ENCODE measurements at regions not wholly inside any gene's neighbourhood (a gene's known extent, or its start where the extent isn't known, plus 50 kb on each side); places are given as distances from the start of the nearest gene placed in this dataset.

DNA sequence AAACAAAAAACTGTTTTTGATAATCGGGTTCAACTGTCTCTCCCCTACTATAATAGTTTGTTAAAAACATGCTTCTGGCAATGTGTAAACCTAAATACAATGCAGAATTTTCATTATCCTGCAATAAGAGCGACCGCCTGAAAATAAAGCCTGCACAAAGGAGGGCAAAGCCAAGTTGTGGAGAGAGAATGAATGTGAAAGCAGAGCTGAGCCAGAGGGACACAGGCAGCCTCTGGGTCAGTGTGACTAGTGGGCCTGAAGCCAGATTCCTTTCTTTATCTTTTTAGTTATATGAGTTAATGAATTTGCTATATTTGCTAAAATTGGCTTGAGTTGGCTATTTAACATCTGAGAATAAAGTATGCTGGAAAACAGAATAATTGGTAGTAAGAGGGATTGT lies 615.2 kb downstream of the PLA2G4A start:
- DNase-seq (ENCODE audit: low spot score) = no peak

DNA sequence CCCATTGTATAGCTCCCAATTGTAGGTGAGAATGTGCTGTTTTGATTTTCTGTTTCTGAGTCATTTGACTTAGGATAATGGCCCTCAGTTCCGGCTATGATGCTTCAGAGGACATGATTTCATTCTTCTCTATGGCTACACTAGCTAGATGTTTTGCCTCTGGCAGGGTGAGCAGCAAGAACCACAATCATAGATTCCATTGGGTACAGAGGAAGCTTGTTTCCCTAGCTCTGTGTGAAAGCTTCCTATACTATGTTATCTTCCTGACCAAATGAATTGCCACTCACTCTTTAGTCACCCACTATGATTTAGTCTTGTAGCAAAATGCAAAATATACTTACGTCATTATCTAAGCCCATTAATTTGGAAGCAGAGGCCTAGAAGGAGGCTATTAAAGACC lies 616.3 kb downstream of the PLA2G4A start:
- DNase-seq (ENCODE audit: low spot score) = no peak

DNA sequence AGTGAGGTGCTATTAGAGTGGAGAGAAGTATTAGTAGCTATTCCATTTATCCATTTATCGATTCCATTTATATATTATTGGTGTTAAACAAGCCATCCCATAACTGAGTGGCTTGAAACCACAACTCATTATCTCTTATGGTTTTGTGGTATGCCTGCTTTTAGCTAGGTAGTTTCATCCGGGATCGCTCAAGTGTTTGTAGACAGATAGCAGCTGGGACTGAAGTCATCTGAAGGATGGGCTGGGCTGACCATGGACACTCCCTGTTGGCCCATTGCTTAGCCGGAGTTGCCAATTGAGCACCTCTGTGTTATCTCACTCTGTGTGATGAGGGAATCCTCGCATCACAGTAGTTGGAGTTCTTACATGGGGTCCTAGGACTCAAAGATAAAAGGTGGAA lies 622.5 kb downstream of the PLA2G4A start:
- DNase-seq (ENCODE audit: low spot score) = no peak

DNA sequence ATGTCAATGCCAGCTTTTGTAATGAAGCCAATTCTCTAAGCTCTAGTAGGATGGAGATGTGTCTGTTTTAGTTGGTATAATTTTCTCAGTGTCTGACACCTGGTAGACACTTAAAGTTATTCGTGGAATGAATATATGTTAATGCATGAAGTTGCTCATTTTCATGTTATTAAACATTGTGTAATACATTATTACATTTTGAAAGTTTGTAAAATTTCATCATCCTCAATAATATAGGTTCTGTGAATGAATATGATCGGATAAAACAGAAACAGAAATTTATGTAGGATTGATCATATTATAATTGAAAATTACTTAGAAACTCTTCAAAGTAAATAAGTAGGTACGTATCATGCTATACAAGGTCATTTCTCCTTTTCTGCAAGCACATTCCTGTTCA lies 625.3 kb downstream of the PLA2G4A start:
- DNase-seq (ENCODE audit: low spot score) = no peak

DNA sequence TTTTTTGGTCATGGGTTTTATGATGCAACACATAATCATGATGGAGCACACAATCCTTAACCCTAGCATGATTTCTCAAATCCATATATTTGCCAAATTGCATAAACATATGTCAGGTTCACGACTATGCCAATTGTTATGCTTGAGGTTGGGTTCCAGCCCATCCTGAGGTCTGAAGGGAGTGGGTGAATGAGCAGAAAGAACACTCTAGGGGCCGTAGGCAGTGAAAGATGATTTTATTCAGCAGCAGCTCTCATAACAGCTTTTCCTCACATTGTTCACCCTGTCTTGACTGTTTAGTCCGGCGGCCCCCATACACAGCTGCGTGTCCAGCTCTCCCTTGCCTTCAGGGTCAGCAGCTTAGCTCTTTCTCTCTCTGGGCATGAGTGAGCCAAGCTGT lies 627.7 kb downstream of the PLA2G4A start:
- DNase-seq (ENCODE audit: low spot score) = no peak

DNA sequence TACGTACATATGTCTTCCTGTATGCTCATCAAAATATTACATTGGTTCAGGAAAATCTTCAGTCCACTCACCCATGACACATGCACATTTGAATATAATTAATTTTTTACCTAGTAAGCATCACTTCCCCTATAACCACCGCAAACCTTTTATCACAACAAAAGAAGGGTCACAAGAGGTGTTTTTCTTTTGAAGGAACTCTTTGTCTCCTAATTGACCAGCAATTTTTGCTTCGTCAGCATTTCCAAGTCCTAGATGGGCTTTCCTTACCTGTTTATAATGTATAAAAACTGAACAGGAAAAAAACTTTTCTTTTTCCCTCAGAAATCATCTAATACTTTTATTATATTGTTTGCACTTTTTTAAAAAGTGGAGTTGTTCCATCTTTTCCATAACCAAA lies 631.3 kb downstream of the PLA2G4A start:
- no peak for DNase-seq (ENCODE audit: low spot score)

DNA sequence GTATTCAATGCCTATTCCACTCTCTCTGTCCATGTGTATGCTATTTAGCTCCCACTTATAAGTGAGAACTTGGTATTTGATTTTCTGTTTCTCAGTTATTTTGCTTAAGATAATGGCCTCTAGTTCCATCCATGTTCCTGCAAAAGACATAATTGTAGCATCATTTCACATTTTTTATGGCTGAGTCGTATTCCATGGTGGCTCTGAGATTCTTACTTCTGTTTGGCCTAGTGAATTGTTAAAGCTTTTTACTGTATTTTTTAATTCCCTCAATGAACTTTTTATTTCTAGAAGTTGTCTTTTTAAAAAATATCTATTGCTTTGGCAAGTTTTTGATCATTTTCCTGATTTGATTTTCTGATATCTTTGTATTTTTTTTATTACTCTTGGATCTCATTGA lies 635.6 kb downstream of the PLA2G4A start:
- DNase-seq (ENCODE audit: low spot score) = no peak

DNA sequence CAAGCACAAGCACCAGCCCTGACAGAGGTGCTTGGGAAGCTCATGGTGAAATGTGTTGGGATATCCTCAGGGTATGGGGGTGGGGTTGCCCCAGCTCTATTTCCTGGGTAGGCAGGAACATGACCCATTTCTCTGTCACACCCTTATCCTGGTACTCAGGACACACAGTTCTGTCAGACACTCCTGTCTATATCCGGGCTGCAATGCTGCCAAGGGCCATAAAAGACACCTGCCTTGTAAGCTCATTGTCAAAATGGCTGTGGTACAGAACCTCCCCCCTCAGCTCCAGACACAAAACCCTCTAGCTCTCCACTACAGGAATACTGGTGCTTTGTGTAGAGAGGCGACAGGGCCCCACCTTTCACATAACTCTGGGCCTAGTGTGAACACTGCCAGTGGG lies 636.7 kb downstream of the PLA2G4A start:
- DNase-seq (ENCODE audit: low spot score) = no peak

DNA sequence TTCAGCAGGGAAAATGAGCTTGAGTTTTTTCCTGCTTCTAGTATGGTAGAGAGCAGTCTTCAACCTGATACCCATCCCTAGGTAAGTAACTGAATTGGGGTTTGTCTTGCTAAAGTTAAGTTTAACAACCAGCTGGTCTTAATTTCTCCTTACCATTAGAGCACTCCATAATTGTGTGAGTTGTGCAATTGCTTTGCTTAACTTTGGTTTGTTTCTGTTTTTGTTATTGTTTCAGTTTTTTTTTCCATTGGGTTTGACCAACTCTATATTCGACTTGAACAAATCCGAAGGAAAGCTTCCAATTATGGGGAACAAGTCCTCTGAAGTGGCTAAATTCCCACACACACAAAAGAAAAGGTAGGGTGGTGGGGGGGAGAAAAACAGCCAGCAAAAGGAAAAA lies 641.1 kb downstream of the PLA2G4A start:
- no peak for DNase-seq (ENCODE audit: low spot score)

DNA sequence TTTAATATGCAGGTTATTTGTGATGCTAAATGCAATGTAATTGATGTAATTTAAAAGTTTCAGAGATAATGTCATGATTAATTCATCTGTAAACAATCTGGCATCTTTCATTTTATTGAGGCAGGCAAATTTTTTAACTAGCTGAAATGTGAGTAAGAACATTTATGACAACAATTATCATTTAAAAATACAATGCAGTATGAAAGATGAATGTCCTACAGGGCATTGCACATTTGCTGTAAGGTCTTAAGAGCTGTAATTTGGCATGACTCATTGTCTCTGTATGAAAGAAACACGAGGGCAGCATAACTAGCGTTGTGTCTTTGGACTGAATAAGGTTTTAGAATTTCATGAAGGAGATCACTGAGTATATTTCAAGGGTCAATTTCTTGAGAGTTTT lies 642.8 kb downstream of the PLA2G4A start:
- DNase-seq (ENCODE audit: low spot score) = no peak

DNA sequence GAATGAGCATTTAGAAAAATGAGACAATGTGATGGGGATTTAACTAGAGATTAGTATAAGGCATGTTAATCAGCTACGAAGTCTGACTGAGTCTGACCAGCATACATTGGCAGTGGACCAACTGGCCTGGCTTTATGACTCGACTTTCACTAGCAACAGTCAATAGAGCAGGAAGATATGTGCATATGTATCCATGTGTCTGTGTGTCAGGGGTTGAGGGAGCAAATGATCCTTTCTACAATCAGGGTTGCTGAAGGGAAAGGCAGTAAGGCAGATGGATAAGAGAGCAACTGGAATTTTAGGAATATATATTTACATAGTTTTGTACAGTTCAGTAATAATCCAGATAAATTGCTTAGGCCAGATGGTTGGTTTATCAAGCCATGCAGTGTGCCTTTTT lies 645.6 kb downstream of the PLA2G4A start:
- DNase-seq (ENCODE audit: low spot score) = no peak

DNA sequence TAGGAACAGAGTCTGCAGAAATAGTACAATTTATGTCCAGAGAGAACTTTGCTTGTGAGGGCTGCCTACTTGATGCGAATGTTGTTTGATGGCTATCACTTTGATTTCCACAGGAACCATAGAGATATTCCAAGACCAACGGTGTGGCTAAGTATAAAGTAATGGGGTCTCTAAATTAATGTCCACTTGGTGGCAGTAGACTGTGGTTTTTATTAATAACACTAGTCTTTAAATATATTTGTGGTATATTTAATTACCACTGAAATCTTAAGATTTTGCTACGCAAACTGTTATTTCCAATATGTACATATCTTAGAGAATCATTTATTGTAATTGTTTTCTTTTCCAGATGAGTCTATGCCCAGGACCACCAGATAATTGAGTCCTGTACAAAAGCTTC lies 647.9 kb downstream of the PLA2G4A start:
- no peak for DNase-seq (ENCODE audit: low spot score)

DNA sequence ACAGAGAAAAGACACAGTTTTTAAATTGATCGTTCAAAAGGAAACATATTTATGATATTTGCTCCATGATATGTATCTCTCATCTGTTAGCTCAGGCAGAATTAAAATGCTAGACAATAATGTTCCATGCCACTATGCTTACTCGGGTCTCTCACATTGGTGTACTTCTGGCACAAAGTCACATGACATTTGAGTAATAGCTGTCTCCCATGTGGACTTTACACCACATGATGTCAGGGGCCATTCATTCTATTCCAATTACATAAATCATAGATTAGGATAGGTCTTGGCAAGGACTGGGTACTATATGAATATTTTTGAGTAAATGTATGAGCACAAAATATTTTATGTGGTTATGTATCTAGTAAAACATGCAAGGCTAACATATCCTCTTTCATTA lies 648.4 kb downstream of the PLA2G4A start:
- DNase-seq (ENCODE audit: low spot score) = no peak

DNA sequence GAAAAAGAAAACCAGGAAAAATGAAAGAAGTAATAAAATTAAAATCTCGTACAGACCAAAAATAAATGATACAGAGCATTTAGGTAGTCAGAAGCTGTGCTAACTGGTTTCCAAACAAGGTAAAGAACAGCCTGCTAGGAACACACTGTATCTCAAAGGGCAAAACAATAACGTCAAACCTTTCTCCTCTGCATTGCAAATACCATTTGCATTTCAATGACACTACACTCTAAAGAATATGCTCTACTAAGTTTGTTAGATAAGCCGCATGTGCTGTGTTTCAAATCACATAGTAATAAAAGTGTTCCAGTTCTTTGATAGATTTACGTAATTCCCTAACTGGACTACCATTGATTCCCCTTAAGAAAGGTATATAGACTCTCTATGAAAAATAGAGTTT lies 648.8 kb downstream of the PLA2G4A start:
- no peak for DNase-seq (ENCODE audit: low spot score)

DNA sequence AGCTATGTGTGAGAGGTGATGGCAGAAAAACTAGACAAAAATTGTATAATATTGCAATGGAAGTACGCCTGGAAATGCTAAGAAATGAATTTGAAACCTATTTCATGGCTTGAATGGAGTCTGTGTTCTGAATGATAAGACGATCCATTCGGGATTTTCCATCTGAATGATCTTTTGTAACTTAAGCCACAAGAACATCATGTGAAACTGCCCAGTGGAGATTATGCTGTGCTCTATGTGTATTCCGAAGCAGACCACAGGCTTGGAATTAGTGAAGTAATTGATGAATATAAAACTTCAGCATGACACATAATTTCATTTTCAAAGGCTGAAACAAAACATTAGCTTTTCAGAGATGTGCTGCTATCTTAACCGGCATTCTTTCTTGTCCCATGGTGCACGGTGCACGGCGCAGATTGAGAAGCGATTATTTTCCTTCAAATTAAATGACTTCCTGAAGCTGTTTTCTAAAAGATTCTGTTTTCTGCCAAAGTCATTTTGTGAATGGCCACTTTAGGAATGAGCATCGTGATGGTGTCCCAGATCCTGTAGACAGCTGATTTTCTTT lies 652.9 kb downstream of the PLA2G4A start:
- DNase-seq (ENCODE audit: low spot score) = no peak

DNA sequence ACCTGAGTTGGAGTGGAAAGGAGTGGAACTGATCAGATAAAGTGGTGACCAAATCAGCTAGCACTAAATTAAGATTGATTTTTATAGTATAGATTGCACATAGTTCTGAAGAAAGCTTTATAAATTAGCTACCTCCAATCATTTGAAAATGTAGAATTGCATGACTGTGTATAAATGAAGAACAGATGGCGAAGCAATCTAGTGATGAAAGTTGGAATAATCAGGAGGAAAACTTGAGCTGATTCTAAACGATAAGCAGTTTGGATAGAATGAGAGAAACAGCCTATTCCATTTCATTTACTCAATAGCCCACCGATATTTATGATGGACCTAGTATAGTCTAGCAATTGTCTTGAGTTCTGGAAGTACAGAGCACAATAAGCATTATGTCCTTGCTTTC lies 661.5 kb downstream of the PLA2G4A start:
- DNase-seq (ENCODE audit: low spot score) = no peak

DNA sequence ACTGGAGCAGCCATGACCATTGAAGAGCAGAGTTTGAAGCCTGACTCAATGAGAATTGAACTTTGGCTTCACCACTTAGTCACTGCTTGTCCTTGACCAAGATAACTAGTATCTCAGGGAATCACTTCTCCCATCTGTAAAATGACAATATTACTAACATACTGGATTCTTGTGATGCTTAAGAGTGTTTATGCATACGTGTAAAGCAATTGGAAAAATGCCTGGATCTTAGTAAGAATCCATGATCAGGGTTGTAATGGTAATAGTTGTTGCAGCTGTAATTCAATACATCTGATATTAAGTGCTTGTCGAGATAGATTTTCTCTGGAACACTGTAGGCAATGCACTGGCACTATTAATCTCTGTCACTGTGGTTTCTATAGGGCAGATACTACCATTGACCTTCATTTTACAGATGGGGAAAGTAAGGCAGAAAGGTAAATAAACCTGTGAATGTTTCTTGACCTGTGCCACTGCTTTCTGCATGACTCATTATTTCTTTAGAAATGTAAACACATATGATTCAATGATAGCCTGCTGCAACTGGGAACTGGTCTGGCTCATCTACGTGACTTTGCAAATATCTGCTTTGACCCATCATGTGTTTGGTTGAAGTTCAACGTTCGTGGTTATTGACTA lies 662.5 kb downstream of the PLA2G4A start:
- no peak for DNase-seq (ENCODE audit: low spot score)

DNA sequence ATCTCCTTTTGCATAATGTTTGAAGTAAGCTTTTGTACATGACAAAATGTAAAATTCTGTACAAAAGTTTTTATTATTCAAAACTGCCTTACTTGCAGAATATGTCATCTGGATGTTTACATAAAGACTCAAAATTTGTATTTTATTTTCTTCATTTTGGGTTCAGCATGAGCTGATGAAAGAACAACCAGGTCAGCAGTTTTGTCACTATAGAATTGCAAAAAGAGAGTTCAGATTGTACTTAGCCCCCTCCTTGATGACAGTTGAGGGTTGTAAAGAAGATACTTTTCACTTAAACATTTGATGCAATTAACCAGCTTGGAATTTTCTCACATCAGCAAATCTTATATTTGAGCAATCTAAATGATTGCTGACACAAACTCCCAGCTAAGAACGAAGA lies 669.3 kb downstream of the PLA2G4A start:
- no peak for DNase-seq (ENCODE audit: low spot score)

DNA sequence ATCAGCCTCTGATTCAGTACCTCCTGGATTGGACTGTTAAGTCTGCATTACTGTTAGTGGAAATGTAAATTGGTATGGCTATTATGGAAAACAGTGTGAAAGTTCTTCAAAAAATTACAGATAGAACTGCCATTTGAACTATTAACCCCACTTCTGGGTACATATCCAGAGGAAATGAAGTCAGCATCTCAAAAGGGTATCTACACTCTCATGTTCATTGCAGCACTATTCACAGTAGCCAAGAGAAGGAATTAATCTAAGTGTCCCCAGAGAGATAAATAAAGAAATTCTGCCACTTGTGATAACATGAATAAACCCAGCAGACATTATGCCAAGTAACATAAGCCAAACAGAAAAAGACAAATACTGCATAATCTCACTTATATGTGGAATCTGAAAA lies 676.0 kb downstream of the PLA2G4A start:
- no peak for DNase-seq (ENCODE audit: low spot score)

DNA sequence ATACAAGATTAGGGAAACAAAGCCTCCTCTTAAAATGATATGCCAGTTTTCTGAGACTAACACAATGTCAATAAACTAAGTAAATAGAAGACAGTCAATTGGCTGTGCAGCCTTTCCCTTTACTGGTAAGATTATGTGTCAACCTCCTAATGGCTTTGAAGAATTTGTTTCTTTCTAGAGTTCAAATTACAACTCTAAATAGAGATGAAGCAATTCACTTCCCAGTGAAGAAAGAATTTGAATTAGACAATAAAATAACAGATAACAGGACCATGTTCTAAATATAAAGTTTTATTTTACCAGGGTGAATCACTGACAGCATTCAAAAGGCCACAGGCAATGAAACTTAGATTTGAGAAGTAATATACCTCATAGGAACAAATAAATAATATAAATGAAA lies 680.3 kb downstream of the PLA2G4A start:
- DNase-seq (ENCODE audit: low spot score) = no peak

DNA sequence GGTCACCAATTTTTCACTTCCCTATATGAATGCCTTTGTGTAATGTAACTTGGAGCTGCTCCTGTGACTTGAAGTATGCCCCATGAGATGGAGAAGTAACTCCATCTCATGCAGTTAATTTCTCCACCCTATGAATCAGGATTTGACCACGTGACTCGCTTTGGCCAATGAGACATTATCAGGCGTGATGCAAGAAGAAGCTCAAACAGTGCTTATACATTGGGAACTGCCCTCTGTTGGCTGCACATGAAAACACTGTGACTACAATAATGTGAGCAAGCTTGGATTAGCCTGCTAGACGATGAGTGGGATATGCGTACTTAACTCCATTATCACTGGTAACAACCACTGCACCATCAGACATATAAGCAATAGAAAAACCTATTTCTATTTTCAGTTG lies 684.4 kb downstream of the PLA2G4A start:
- DNase-seq (ENCODE audit: low spot score) = no peak

DNA sequence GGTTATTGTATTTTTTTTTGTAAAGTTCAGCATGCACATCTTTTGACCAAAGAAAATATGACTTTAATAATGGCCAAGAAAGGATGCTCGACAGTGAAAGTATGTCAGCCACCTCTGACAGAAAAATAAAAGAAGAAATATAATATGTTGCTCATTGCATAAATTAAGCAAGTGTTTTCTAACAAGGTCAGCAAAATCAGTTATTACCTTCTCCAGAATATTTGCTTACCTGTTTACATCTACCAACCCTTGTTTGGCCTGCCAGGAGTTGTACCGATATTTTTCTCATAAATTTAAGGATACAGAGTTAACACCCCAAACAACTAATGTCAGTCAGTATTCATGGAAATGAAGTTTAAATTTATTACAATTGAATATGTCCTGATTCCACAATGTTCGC lies 685.4 kb downstream of the PLA2G4A start:
- DNase-seq (ENCODE audit: low spot score) = no peak

DNA sequence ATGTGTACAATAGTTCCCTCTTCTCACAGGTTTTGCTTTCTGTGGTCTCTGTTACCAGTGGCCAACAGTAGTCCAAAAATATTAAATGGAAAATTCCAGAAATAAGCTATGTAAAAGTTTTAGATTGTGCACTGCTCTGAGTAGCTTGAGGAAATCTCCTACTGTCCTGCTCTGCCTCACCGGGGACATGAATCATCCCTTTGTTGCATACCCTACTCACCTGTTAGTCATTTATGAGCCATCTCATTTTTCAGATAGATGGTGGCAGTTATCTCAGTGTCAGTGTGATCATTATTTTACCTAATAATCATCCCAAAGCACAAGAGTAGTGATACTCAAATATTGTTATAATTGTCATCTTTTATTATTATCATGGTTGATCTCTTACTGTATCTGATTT lies 688.1 kb downstream of the PLA2G4A start:
- no peak for DNase-seq (ENCODE audit: low spot score)

DNA sequence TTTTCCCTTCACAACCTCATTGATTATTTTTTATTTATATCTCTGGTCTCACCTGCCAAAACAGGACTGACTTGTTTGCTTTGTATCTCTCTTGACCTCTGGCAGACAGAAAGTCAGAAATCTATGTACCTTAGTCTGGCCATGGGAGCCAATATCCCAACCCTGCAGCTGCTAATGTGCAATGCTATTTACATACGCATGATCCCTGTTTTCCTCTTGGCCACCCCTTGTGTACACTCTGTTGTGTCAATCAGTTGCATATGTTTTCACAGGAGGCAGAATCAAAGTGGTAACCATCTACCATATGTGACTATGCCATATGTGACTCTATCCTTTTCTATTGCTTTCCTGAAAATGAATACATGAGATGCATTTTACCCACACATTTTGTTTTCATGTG lies 688.8 kb downstream of the PLA2G4A start:
- DNase-seq (ENCODE audit: low spot score) = no peak

DNA sequence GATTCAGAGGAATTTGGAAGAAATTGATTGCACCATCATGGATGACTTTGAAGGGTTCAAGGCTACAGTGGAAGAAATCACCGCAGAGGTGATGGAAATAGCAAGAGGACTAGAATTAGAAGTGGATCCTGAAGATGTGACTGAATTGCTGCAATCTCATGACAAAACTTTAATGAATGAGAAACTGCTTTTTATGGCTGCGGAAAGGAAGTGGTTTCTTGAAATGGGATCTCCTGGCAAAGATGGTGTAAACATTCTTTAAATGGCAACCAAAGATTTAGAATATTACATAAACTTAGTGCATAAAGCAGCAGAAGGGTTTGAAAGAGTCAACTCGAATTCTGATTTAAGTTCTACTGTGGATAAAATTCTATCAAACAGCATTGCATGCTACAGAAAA lies 698.6 kb downstream of the PLA2G4A start:
- DNase-seq (ENCODE audit: low spot score) = no peak
